Ascending aorta (tissue), 2 donors: ENCODE measurements at regions not wholly inside any gene's neighbourhood (a gene's known extent, or its start where the extent isn't known, plus 50 kb on each side); places are given as distances from the start of the nearest gene placed in this dataset.

Experiments
- DNase-seq, 2 donors: peaks; one replicate each; pipeline ENCODE4 v3.0.0-alpha.2; 2019; ENCODE audit warnings: low spot score in 2 of 2
- H3K27ac ChIP-seq, 2 donors: fragments of 200-600 bp; sonication (generic); one replicate each; pipeline ENCODE4 v1.5.1; 2016 to 2017; ENCODE audit warnings: mild to moderate bottlenecking in 1 of 2
- H3K27me3 ChIP-seq: fragments of 200-600 bp; sonication (generic); one replicate; pipeline ENCODE4 v1.5.1; 2017
- H3K36me3 ChIP-seq, 2 donors: fragments of 200-600 bp; sonication (generic); one replicate each; pipeline ENCODE4 v1.5.1; 2016
- H3K4me1 ChIP-seq, 2 donors: fragments of 200-600 bp; sonication (generic); one replicate each; pipeline ENCODE4 v1.5.1; 2016 to 2017; ENCODE audit warnings: mild to moderate bottlenecking in 1 of 2
- H3K4me3 ChIP-seq, 2 donors: fragments of 200-600 bp; sonication (generic); one replicate each; pipeline ENCODE4 v1.5.1; 2016 to 2017; ENCODE audit warnings: mild to moderate bottlenecking in 1 of 2
- H3K9me3 ChIP-seq, 2 donors: fragments of 200-600 bp; sonication (generic); one replicate each; pipeline ENCODE4 v1.5.1; 2016
- CTCF ChIP-seq, 3 experiments: fragments of 200-600 bp in 2 of 3; fragments of 450-650 bp in 1 of 3; sonication (generic) in 2 of 3; IDR thresholded peaks; one replicate each; pipeline ENCODE4 v1.5.1; 2016 to 2019; ENCODE audit warnings: antibody characterized with exemption in 3 of 3, mild to moderate bottlenecking in 1 of 3, moderate library complexity in 1 of 3
- intact Hi-C: fragments of 100-400 bp; cut with DNase I; formaldehyde crosslinking; loops from one replicate; pipeline ENCODE4 v1.15.1; 2023

GRCh38 chr15:39242345-39242744 is 338.5 kb upstream of the THBS1 start:
- no peak for DNase-seq
- H3K36me3 ChIP-seq: no peaks in the 10 kb centered on the region
- intact Hi-C loops: no loop called here
- H3K4me3 ChIP-seq: no peak overlapping the region
- H3K9me3 ChIP-seq: no peaks in the 10 kb centered on the region
- no peaks in the 10 kb centered on the region for H3K27me3 ChIP-seq
- H3K27ac ChIP-seq: no peak overlapping the region
- no peaks in the 10 kb centered on the region for H3K4me1 ChIP-seq
- no peak for TF ChIP-seq CTCF (IDR thresholded peaks at IDR 0.05)

GRCh38 chr15:39243396-39243795 is 337.5 kb upstream of the THBS1 start:
- Histone ChIP-seq H3K4me1 (no peaks in the 10 kb centered on the region), H3K36me3 (no peaks in the 10 kb centered on the region), H3K27me3 (no peaks in the 10 kb centered on the region), H3K27ac (no peak overlapping the region), H3K4me3 (no peak overlapping the region), H3K9me3 (no peaks in the 10 kb centered on the region)
- TF ChIP-seq CTCF (IDR thresholded peaks at IDR 0.05): no peak
- intact Hi-C loops: no loop called here
- DNase-seq: no peak

- intact Hi-C loops: no loop called here
- no peaks in the 10 kb centered on the region for H3K9me3 ChIP-seq
- H3K27ac ChIP-seq: no peak overlapping the region
- no peak overlapping the region for H3K4me3 ChIP-seq
- H3K27me3 ChIP-seq: no peaks in the 10 kb centered on the region
- H3K4me1 ChIP-seq: no peaks in the 10 kb centered on the region
- no peak for TF ChIP-seq CTCF (IDR thresholded peaks at IDR 0.05)
- no peak for DNase-seq
- no peaks in the 10 kb centered on the region for H3K36me3 ChIP-seq
Observed at GRCh38 chr15:39244776-39245175, 336.1 kb upstream of the THBS1 start.

- Histone ChIP-seq H3K27ac (no peak overlapping the region), H3K4me3 (no peak overlapping the region), H3K27me3 (no peaks in the 10 kb centered on the region), H3K9me3 (no peaks in the 10 kb centered on the region), H3K4me1 (no peaks in the 10 kb centered on the region), H3K36me3 (no peaks in the 10 kb centered on the region)
- TF ChIP-seq CTCF (IDR thresholded peaks at IDR 0.05): no peak
- DNase-seq: no peak
- intact Hi-C loops: no loop called here
Observed at GRCh38 chr15:39246523-39246922, 334.4 kb upstream of the THBS1 start.

GRCh38 chr15:39247574-39247973 is 333.3 kb upstream of the THBS1 start:
- Histone ChIP-seq H3K27me3 (no peaks in the 10 kb centered on the region), H3K4me1 (no peaks in the 10 kb centered on the region), H3K36me3 (no peaks in the 10 kb centered on the region), H3K4me3 (no peak overlapping the region), H3K27ac (no peak overlapping the region), H3K9me3 (no peaks in the 10 kb centered on the region)
- no peak for DNase-seq
- no peak for TF ChIP-seq CTCF (IDR thresholded peaks at IDR 0.05)
- intact Hi-C loops: no loop called here

GRCh38 chr15:39248204-39248603 is 332.7 kb upstream of the THBS1 start:
- no peaks in the 10 kb centered on the region for H3K27me3 ChIP-seq
- no peak for TF ChIP-seq CTCF (IDR thresholded peaks at IDR 0.05)
- no peaks in the 10 kb centered on the region for H3K4me1 ChIP-seq
- H3K4me3 ChIP-seq: no peak overlapping the region
- intact Hi-C loops: no loop called here
- H3K27ac ChIP-seq: no peak overlapping the region
- H3K9me3 ChIP-seq: no peaks in the 10 kb centered on the region
- H3K36me3 ChIP-seq: no peaks in the 10 kb centered on the region
- no peak for DNase-seq
